ENCODE measurements at regions not wholly inside any gene's neighbourhood (a gene's known extent, or its start where the extent isn't known, plus 50 kb on each side); places are given as distances from the start of the nearest gene placed in this dataset.
"Not testable (repeated sequence)": the region's sequence is repeated elsewhere in the genome, so short reads cannot be mapped to it uniquely, and the experiment has no call there.

- DNase-seq, result no peak
Observed at GRCh38 chr11:46181843-46182424, 60.7 kb upstream of the PHF21A start.

- no peak for DNase-seq
Observed at GRCh38 chr11:46181387-46181786, 60.1 kb upstream of the PHF21A start.

GRCh38 chr11:46180736-46181135, 59.5 kb upstream of the PHF21A start:
- no peak for DNase-seq

- no peak for DNase-seq
Observed at GRCh38 chr11:46178513-46178912, 57.3 kb upstream of the PHF21A start.

GRCh38 chr11:46176421-46176820, 55.2 kb upstream of the PHF21A start:
- DNase-seq, result no peak

GRCh38 chr11:46175401-46176002, 54.2 kb upstream of the PHF21A start:
- no peak for DNase-seq

GRCh38 chr11:46171693-46172092, 50.4 kb upstream of the PHF21A start:
- not testable (repeated sequence) for DNase-seq
